ENCODE measurements at regions not wholly inside any gene's neighbourhood (a gene's known extent, or its start where the extent isn't known, plus 50 kb on each side); places are given as distances from the start of the nearest gene placed in this dataset.

DNA sequence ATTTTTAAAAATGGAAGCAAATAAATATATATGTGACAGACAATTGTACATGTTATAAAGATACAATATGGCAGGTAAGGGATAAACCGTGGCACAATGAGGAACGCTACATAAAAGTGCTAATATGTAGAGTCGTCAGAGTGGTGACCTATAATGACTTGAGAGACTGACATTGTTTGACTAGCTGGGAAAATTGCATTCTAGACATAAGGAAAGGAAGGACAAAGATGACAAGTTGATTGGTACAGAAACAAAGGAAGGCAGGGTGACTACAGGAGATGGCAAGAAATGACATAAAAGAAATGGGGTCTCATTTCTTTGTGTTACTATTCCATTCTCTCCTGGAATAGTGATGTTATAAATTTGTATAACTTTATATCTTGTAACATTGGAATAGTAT, 420.4 kb downstream of the DSC3 start:
- 91% methylated on average over 3 of the region's 3 CpGs for WGBS
- H3K36me3 ChIP-seq = no peaks in the 10 kb centered on the region

DNA sequence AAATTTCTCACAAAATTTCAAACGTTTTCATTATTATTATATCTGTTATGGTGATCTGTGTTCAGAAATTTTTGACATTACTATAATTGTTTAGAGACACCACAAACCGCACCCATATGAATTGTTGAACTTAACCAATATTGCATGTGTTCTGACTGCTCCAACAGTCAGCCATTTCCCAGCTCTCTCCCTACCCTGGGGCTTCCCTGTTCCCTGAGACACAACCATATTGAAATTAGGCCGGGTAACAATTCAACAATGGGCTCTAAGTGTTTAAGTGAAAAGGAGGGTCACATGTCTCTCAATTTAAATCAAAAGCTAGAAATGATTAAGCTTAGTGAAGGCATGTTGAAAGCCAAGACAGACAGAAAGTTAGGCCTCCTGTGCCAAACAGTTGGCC, 424.0 kb downstream of the DSC3 start:
- H3K27me3 ChIP-seq = no peaks in the 10 kb centered on the region
- 63% methylated on average over 3 of the region's 3 CpGs for WGBS
- no peak overlapping the region for H3K4me3 ChIP-seq
- DNase-seq (ENCODE audit: low spot score in 2 of 2) = no peak
- TF ChIP-seq POLR2A (IDR thresholded peaks at IDR 0.05) (no peak), EP300 (IDR thresholded peaks at IDR 0.05) (no peak), POLR2AphosphoS5 (IDR thresholded peaks at IDR 0.05) (no peak)
- TF ChIP-seq, protein P1, sequence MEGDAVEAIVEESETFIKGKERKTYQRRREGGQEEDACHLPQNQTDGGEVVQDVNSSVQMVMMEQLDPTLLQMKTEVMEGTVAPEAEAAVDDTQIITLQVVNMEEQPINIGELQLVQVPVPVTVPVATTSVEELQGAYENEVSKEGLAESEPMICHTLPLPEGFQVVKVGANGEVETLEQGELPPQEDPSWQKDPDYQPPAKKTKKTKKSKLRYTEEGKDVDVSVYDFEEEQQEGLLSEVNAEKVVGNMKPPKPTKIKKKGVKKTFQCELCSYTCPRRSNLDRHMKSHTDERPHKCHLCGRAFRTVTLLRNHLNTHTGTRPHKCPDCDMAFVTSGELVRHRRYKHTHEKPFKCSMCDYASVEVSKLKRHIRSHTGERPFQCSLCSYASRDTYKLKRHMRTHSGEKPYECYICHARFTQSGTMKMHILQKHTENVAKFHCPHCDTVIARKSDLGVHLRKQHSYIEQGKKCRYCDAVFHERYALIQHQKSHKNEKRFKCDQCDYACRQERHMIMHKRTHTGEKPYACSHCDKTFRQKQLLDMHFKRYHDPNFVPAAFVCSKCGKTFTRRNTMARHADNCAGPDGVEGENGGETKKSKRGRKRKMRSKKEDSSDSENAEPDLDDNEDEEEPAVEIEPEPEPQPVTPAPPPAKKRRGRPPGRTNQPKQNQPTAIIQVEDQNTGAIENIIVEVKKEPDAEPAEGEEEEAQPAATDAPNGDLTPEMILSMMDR (IDR thresholded peaks at IDR 0.05) = no peak
- no peaks in the 10 kb centered on the region for H3K4me1 ChIP-seq
- no peaks in the 10 kb centered on the region for H3K9me3 ChIP-seq
- H3K36me3 ChIP-seq = no peaks in the 10 kb centered on the region
- no peak overlapping the region for H3K27ac ChIP-seq

More for the DNA sequence above, 420.4 kb downstream of the DSC3 start:
- no peak for DNase-seq (ENCODE audit: low spot score in 2 of 2)
- H3K27ac ChIP-seq = no peak overlapping the region
- H3K4me1 ChIP-seq = no peaks in the 10 kb centered on the region
- TF ChIP-seq EP300 (IDR thresholded peaks at IDR 0.05) = no peak
- no peak for TF ChIP-seq POLR2AphosphoS5 (IDR thresholded peaks at IDR 0.05)
- no peak for TF ChIP-seq POLR2A (IDR thresholded peaks at IDR 0.05)
- TF ChIP-seq, protein P1 (IDR thresholded peaks at IDR 0.05) = no peak
- H3K4me3 ChIP-seq = no peak overlapping the region
- H3K9me3 ChIP-seq = no peaks in the 10 kb centered on the region
- no peaks in the 10 kb centered on the region for H3K27me3 ChIP-seq

DNA sequence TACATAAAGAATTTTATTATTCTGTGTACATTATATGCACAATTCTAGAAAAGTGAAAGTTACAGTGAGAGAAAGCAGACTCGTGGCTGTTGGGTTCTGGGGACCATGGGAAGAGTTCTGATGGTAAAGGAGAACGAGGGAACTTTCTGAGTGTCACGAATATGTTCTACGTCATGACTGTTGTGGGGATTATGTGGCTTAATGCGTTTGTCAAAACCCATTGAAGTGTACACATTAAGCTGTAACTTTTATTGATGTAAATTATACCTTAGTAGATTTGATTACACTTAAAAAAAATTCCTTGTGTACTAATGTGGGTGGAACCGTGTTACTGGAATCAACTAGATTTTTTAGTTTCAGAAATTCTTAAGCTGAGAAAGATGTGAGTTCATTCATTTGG, 426.1 kb downstream of the DSC3 start:
- Histone ChIP-seq H3K4me1 (no peaks in the 10 kb centered on the region), H3K4me3 (no peak overlapping the region), H3K9me3 (no peaks in the 10 kb centered on the region), H3K36me3 (no peaks in the 10 kb centered on the region), H3K27ac (no peak overlapping the region), H3K27me3 (no peaks in the 10 kb centered on the region)
- WGBS = 70% methylated on average over 6 of the region's 6 CpGs
- TF ChIP-seq POLR2A (IDR thresholded peaks at IDR 0.05) = no peak
- DNase-seq (ENCODE audit: low spot score in 2 of 2) = no peak

DNA sequence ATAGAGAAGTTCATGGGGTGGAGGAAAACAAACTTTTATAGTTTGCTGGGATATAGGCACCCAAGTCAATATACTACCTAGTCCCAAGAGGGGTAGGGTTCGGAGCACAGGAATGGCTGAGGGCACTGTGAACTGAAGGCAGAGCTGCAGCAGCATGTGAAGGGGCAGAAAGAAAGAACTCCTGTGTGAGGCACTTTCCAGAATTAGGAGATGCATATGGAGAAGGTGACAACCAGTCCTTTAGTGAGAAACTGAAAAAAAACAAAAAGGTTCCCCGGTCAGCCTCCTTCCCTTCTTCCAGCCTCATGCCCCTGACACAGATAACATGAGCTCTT, 429.1 kb downstream of the DSC3 start:
- no peak for TF ChIP-seq POLR2AphosphoS5 (IDR thresholded peaks at IDR 0.05)
- no peaks in the 10 kb centered on the region for H3K36me3 ChIP-seq
- H3K4me3 ChIP-seq = no peak overlapping the region
- DNase-seq (ENCODE audit: low spot score in 2 of 2) = no peak
- no peak overlapping the region for H3K27ac ChIP-seq
- no peaks in the 10 kb centered on the region for H3K4me1 ChIP-seq
- WGBS = 79% methylated on average over 2 of the region's 2 CpGs
- no peaks in the 10 kb centered on the region for H3K9me3 ChIP-seq
- no peaks in the 10 kb centered on the region for H3K27me3 ChIP-seq

DNA sequence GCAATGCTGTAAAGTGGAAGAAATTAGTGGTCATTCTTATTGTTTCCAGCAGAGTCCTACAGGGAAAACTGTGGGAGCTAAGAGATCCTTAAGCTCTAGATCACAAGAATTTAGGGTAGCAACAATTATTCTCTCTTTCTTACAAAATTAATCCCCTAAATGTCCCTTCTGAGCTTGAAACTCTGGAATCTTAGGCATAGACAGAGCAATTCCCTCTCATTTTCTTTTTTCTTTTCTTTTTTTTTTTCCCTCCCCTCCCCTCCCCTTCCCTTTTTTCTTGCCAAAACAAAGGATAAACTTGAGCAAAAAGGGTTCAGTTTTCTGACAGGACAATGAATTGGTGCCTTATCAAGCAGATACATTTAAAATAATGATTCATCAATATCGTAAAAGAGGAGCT, 441.0 kb downstream of the DSC3 start:
- no peaks in the 10 kb centered on the region for H3K36me3 ChIP-seq
- TF ChIP-seq POLR2A (IDR thresholded peaks at IDR 0.05) (no peak), EP300 (IDR thresholded peaks at IDR 0.05) (no peak), POLR2AphosphoS5 (IDR thresholded peaks at IDR 0.05) (no peak)
- TF ChIP-seq, protein P1 (IDR thresholded peaks at IDR 0.05) = no peak

DNA sequence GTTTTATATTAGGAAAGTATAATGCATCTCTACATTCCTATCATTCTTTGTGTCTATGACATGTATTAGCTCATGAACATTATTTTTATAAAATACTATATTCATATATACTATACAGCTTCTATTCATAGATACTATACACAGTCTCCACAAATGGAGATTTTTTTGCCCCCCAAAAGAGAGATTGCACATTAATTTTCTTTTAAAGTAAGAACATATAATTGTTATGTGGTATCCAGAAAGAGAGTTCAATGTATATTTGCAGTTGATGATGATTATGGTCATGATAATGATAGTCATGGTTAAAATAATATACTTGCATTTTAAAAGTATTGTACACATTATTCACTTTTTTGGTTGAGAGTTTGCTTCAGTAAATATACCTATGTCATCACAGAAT, 445.3 kb downstream of the DSC3 start:
- Histone ChIP-seq H3K27ac (no peak overlapping the region), H3K9me3 (no peaks in the 10 kb centered on the region), H3K36me3 (no peaks in the 10 kb centered on the region), H3K4me1 (no peaks in the 10 kb centered on the region), H3K27me3 (no peaks in the 10 kb centered on the region), H3K4me3 (no peak overlapping the region)
- DNase-seq (ENCODE audit: low spot score in 2 of 2) = no peak
- no peak for TF ChIP-seq POLR2AphosphoS5 (IDR thresholded peaks at IDR 0.05)
- TF ChIP-seq, protein P1 (IDR thresholded peaks at IDR 0.05) = no peak
- no peak for TF ChIP-seq POLR2A (IDR thresholded peaks at IDR 0.05)

More for the DNA sequence above, 441.0 kb downstream of the DSC3 start:
- no peaks in the 10 kb centered on the region for H3K4me1 ChIP-seq
- no peak overlapping the region for H3K4me3 ChIP-seq
- 68% methylated on average over 1 of the region's 1 CpG for WGBS
- no peaks in the 10 kb centered on the region for H3K27me3 ChIP-seq
- H3K9me3 ChIP-seq = no peaks in the 10 kb centered on the region
- H3K27ac ChIP-seq = no peak overlapping the region
- DNase-seq (ENCODE audit: low spot score in 2 of 2) = no peak
